ENCODE measurements at regions not wholly inside any gene's neighbourhood (a gene's known extent, or its start where the extent isn't known, plus 50 kb on each side); places are given as distances from the start of the nearest gene placed in this dataset.

DNA sequence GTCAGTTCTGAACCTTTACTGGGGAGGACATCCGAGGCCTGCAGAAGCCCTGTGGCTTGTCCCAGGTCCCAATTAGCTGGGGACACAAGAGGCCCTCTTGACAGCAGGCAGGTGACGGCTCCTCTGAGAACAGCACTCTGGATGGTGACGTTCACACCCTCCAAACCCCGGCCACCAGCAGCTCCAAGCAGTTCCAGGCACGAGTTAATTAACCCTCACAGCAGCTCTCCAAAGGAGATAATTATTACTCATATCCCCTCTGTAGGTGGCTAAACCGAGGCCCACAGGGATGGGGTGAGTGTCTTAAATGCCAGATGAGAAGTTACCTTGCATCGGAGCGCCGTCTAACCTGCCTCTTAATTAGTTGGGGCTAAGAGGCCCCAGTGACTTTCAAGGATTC lies 168.9 kb upstream of the CIBAR2 start:
- 95% methylated on average over 6 of the region's 9 CpGs for WGBS (ENCODE audit: low lambda C conversion rate)

DNA sequence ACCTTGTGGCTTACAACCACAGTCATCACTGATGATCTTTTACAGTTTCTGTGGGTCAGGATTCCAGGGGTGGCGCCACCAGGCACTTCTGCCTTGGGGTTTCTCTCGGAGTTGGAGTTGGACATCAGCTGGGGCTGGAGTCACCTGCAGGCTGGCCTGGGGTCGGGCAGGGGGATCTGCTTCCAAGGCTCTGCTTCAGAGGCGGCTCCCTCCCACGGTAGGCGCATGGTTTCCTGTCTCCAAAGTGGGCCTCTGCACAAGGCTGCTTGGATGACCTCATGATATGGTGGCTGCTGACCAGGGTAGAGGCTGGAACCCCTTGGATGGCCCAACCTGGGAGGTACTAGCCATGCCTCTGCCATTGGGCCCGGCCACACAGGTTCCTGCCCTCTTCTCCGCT lies 170.6 kb upstream of the CIBAR2 start:
- Histone ChIP-seq H3K36me3 (replicated peaks in 1 of 2; ENCODE audit: control insufficient read depth in 1 of 2, insufficient read depth in 2 of 2, low read length in 1 of 2) (no peaks in the 10 kb centered on the region), H3K4me2 (no peak overlapping the region), H3K9me2 (no peaks in the 10 kb centered on the region), H3K79me2 (ENCODE audit: insufficient read depth) (no peaks in the 10 kb centered on the region), H3K4me1 (ENCODE audit: control insufficient read depth in 1 of 2, insufficient read depth in 2 of 2, low read depth in 1 of 2, low read length in 1 of 2) (peaks cover 10 to 64% of the 10 kb centered on the region in 2 experiments; a peak in 3 of 4 replicates), H3K9me3 (no peaks in the 10 kb centered on the region), H4K20me1 (ENCODE audit: insufficient read depth) (peaks cover 15% of the 10 kb centered on the region; the same call in 1 of the 2 replicates), H3K27ac (ENCODE audit: low read depth in 2 of 2, low read length in 1 of 2) (no peak overlapping the region; a peak in 1 of 4 replicates), H3K27me3 (ENCODE audit: insufficient read depth) (no peaks in the 10 kb centered on the region), H3K9ac (no peak overlapping the region), H3F3A (replicated peaks; ENCODE audit: insufficient read depth) (peaks cover 6% of the 10 kb centered on the region), H2AFZ (ENCODE audit: low read depth) (no peak overlapping the region), H3K4me3 (ENCODE audit: low read depth in 2 of 2, low read length in 1 of 2) (no peak overlapping the region)
- 83% methylated on average over 3 of the region's 8 CpGs for WGBS (ENCODE audit: low lambda C conversion rate)
- CTCF ChIA-PET = interaction anchor here (0.7 to 5.8 kb wide), 5 partner anchors 12 to 85 kb away, joined by 3 to 31 read pairs (median 3); no protein-coding TSS in a partner anchor
- no peak for DNase-seq
- POLR2A ChIA-PET = no interaction called here
- TF ChIP-seq EP300 (IDR thresholded peaks at IDR 0.05; ENCODE audit: borderline replicate concordance in 1 of 2, low read depth in 1 of 2, low read length in 1 of 2) (no peak), GATA2 (CRISPR knock-in tag; IDR thresholded peaks at IDR 0.05) (no peak), NFIC (IDR thresholded peaks at IDR 0.05; ENCODE audit: borderline replicate concordance) (no peak), MXI1 (IDR thresholded peaks at IDR 0.05; ENCODE audit: low read depth, low read length) (no peak), RCOR1 (IDR thresholded peaks at IDR 0.05; ENCODE audit: low read length) (no peak), TEAD4 (IDR thresholded peaks at IDR 0.05; ENCODE audit: borderline replicate concordance, insufficient read depth) (no peak), NRF1 (IDR thresholded peaks at IDR 0.05; ENCODE audit: low read depth, low read length) (no peak), TCF12 (IDR thresholded peaks at IDR 0.05) (no peak), RXRA (IDR thresholded peaks at IDR 0.05; ENCODE audit: borderline replicate concordance, low read depth) (no peak), GABPA (IDR thresholded peaks at IDR 0.05; ENCODE audit: low read depth) (no peak), POLR2AphosphoS5 (IDR thresholded peaks at IDR 0.05; ENCODE audit: low read depth, low read length) (no peak), FOXJ3 (CRISPR knock-in tag; IDR thresholded peaks at IDR 0.05) (no peak)
- TF ChIP-seq, protein P1, sequence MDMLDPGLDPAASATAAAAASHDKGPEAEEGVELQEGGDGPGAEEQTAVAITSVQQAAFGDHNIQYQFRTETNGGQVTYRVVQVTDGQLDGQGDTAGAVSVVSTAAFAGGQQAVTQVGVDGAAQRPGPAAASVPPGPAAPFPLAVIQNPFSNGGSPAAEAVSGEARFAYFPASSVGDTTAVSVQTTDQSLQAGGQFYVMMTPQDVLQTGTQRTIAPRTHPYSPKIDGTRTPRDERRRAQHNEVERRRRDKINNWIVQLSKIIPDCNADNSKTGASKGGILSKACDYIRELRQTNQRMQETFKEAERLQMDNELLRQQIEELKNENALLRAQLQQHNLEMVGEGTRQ (IDR thresholded peaks at IDR 0.05; ENCODE audit: borderline replicate concordance, low read depth, low read length) = no peak
- TF ChIP-seq, protein P2, sequence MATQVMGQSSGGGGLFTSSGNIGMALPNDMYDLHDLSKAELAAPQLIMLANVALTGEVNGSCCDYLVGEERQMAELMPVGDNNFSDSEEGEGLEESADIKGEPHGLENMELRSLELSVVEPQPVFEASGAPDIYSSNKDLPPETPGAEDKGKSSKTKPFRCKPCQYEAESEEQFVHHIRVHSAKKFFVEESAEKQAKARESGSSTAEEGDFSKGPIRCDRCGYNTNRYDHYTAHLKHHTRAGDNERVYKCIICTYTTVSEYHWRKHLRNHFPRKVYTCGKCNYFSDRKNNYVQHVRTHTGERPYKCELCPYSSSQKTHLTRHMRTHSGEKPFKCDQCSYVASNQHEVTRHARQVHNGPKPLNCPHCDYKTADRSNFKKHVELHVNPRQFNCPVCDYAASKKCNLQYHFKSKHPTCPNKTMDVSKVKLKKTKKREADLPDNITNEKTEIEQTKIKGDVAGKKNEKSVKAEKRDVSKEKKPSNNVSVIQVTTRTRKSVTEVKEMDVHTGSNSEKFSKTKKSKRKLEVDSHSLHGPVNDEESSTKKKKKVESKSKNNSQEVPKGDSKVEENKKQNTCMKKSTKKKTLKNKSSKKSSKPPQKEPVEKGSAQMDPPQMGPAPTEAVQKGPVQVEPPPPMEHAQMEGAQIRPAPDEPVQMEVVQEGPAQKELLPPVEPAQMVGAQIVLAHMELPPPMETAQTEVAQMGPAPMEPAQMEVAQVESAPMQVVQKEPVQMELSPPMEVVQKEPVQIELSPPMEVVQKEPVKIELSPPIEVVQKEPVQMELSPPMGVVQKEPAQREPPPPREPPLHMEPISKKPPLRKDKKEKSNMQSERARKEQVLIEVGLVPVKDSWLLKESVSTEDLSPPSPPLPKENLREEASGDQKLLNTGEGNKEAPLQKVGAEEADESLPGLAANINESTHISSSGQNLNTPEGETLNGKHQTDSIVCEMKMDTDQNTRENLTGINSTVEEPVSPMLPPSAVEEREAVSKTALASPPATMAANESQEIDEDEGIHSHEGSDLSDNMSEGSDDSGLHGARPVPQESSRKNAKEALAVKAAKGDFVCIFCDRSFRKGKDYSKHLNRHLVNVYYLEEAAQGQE (IDR thresholded peaks at IDR 0.05; ENCODE audit: low read depth, low read length) = no peak
- TF ChIP-seq, protein P3, sequence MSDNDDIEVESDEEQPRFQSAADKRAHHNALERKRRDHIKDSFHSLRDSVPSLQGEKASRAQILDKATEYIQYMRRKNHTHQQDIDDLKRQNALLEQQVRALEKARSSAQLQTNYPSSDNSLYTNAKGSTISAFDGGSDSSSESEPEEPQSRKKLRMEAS (IDR thresholded peaks at IDR 0.05; ENCODE audit: low read depth) = no peak

More for the DNA sequence above, 168.9 kb upstream of the CIBAR2 start:
- ChIA-PET POLR2A (interaction anchor here (0.8 kb wide), 1 partner anchor 113 kb away, joined by 3 read pairs; no protein-coding TSS in a partner anchor), CTCF (interaction anchor here (0.6 to 5.8 kb wide), 4 partner anchors 16 to 92 kb away, joined by 3 to 31 read pairs (median 4); no protein-coding TSS in a partner anchor)
- H3K9me2 ChIP-seq = no peaks in the 10 kb centered on the region
- no peaks in the 10 kb centered on the region for H3K36me3 ChIP-seq (replicated peaks in 1 of 2; ENCODE audit: control insufficient read depth in 1 of 2, insufficient read depth in 2 of 2, low read length in 1 of 2)
- no peak overlapping the region for H3K4me2 ChIP-seq
- H3K9me3 ChIP-seq = no peaks in the 10 kb centered on the region
- H2AFZ ChIP-seq (ENCODE audit: low read depth) = no peak overlapping the region
- TF ChIP-seq MXI1 (IDR thresholded peaks at IDR 0.05; ENCODE audit: low read depth, low read length) = no peak
- TF ChIP-seq RCOR1 (IDR thresholded peaks at IDR 0.05; ENCODE audit: low read length) = no peak
- peaks cover 2 to 55% of the 10 kb centered on the region in 2 experiments; a peak in 3 of 4 replicates for H3K4me1 ChIP-seq (ENCODE audit: control insufficient read depth in 1 of 2, insufficient read depth in 2 of 2, low read depth in 1 of 2, low read length in 1 of 2)
- H3F3A ChIP-seq (replicated peaks; ENCODE audit: insufficient read depth) = no peaks in the 10 kb centered on the region
- H3K9ac ChIP-seq = no peak overlapping the region
- no peaks in the 10 kb centered on the region for H3K27me3 ChIP-seq (ENCODE audit: insufficient read depth)
- no peaks in the 10 kb centered on the region for H3K79me2 ChIP-seq (ENCODE audit: insufficient read depth)
- peaks cover 8% of the 10 kb centered on the region; the same call in 1 of the 2 replicates for H4K20me1 ChIP-seq (ENCODE audit: insufficient read depth)
- H3K27ac ChIP-seq (ENCODE audit: low read depth in 2 of 2, low read length in 1 of 2) = no peak overlapping the region
- no peak overlapping the region for H3K4me3 ChIP-seq (ENCODE audit: low read depth in 2 of 2, low read length in 1 of 2)
- no peak for DNase-seq
